HG03139 (cell line): ENCODE measurements at regions not wholly inside any gene's neighbourhood (a gene's known extent, or its start where the extent isn't known, plus 50 kb on each side); places are given as distances from the start of the nearest gene placed in this dataset.

Experiments
- ATAC-seq: cut with Tn5 transposase; IDR thresholded peaks from one replicate; pipeline ENCODE4 v1.9.1; 2021; ENCODE audit not compliant: unreplicated experiment

- ATAC-seq = no peak
These were observed 188.3 kb downstream of the OGFRL1 start for GRCh38 chr6:71476872-71477271.

- ATAC-seq = no peak
These were observed 190.4 kb downstream of the OGFRL1 start for GRCh38 chr6:71478834-71479541.

- ATAC-seq = no peak
These were observed 192.0 kb downstream of the OGFRL1 start for GRCh38 chr6:71480577-71480976.

GRCh38 chr6:71481011-71481410 lies 192.4 kb downstream of the OGFRL1 start:
- ATAC-seq = no peak

- ATAC-seq = no peak
These were observed 193.2 kb downstream of the OGFRL1 start for GRCh38 chr6:71481801-71482200.

- no peak for ATAC-seq
These were observed 194.1 kb downstream of the OGFRL1 start for GRCh38 chr6:71482742-71483141.

GRCh38 chr6:71486461-71486860 lies 197.8 kb downstream of the OGFRL1 start:
- no peak for ATAC-seq

- ATAC-seq = no peak
These were observed 199.6 kb downstream of the OGFRL1 start for GRCh38 chr6:71488186-71488585.

GRCh38 chr6:71489736-71490135 lies 201.1 kb downstream of the OGFRL1 start:
- no peak for ATAC-seq

GRCh38 chr6:71490876-71491275 lies 202.3 kb downstream of the OGFRL1 start:
- ATAC-seq = no peak

GRCh38 chr6:71491844-71492243 lies 203.2 kb downstream of the OGFRL1 start:
- no peak for ATAC-seq

- no peak for ATAC-seq
These were observed 204.1 kb downstream of the OGFRL1 start for GRCh38 chr6:71492668-71493067.

- ATAC-seq = peak; percentile 100
These were observed 207.6 kb downstream of the OGFRL1 start for GRCh38 chr6:71496018-71496721.

GRCh38 chr6:71496722-71497033 lies 208.1 kb downstream of the OGFRL1 start:
- no peak for ATAC-seq

GRCh38 chr6:71498638-71499037 lies 210.0 kb downstream of the OGFRL1 start:
- no peak for ATAC-seq

- no peak for ATAC-seq
These were observed 211.1 kb downstream of the OGFRL1 start for GRCh38 chr6:71499667-71500066.

GRCh38 chr6:71502168-71502567 lies 213.6 kb downstream of the OGFRL1 start:
- ATAC-seq = no peak

GRCh38 chr6:71502956-71503355 lies 214.3 kb downstream of the OGFRL1 start:
- ATAC-seq = no peak

GRCh38 chr6:71507183-71507582 lies 218.6 kb downstream of the OGFRL1 start:
- ATAC-seq = no peak

- no peak for ATAC-seq
These were observed 220.8 kb downstream of the OGFRL1 start for GRCh38 chr6:71509191-71510005.

GRCh38 chr6:71510057-71510713 lies 221.6 kb downstream of the OGFRL1 start:
- no peak for ATAC-seq
